Left lung (tissue), 4 donors: ENCODE measurements at regions not wholly inside any gene's neighbourhood (a gene's known extent, or its start where the extent isn't known, plus 50 kb on each side); places are given as distances from the start of the nearest gene placed in this dataset.

Source experiments
- ATAC-seq: fragments of 200-7000 bp; cut with Tn5 transposase; one replicate; pipeline ENCODE4 v1.9.1; 2020; ENCODE audit warnings: moderate library complexity
- DNase-seq, 4 donors: peaks; one replicate each; pipeline ENCODE4 v3.0.0-alpha.2; 2013 to 2020
- H3K27ac ChIP-seq, 2 donors: fragments of 200-600 bp; sonication (generic) in 1 of 2; one replicate each; pipeline versions ENCODE4 v1.5.0 to v1.8.0; 2020 to 2021
- H3K27me3 ChIP-seq, 2 donors: fragments of 200-600 bp; sonication (generic) in 1 of 2; one replicate each; pipeline versions ENCODE4 v1.5.0 to v1.8.0; 2020 to 2021
- H3K36me3 ChIP-seq, 2 donors: fragments of 200-600 bp; sonication (generic) in 1 of 2; one replicate each; pipeline versions ENCODE4 v1.5.0 to v1.8.0; 2020 to 2021
- H3K4me1 ChIP-seq, 2 donors: fragments of 200-600 bp; one replicate each; pipeline ENCODE4 v1.8.0; 2021
- H3K4me3 ChIP-seq, 2 donors: fragments of 200-600 bp; sonication (generic) in 1 of 2; one replicate each; pipeline versions ENCODE4 v1.5.0 to v1.8.0; 2020 to 2021; ENCODE audit warnings: mild to moderate bottlenecking in 1 of 2
- H3K9me3 ChIP-seq, 2 donors: fragments of 200-600 bp; sonication (generic) in 1 of 2; one replicate each; pipeline versions ENCODE4 v1.5.0 to v1.8.0; 2020 to 2021
- intact Hi-C, 2 donors: fragments of 100-400 bp; cut with DNase I; formaldehyde crosslinking; loops; one replicate each; pipeline versions ENCODE4 v1.11.2 to v1.14.2; 2022
- TF ChIP-seq, protein P1 (sequence below), 2 donors: fragments of 200-600 bp; sonication (generic) in 1 of 2; IDR thresholded peaks; one replicate each; pipeline versions ENCODE4 v1.5.0 to v1.8.0; 2021; ENCODE audit warnings: antibody characterized with exemption in 2 of 2
- donor health status: DM: no; HTN: yes; CAD: no.
- donor health status: DM: no; HTN: no; CAD: no.

DNA sequence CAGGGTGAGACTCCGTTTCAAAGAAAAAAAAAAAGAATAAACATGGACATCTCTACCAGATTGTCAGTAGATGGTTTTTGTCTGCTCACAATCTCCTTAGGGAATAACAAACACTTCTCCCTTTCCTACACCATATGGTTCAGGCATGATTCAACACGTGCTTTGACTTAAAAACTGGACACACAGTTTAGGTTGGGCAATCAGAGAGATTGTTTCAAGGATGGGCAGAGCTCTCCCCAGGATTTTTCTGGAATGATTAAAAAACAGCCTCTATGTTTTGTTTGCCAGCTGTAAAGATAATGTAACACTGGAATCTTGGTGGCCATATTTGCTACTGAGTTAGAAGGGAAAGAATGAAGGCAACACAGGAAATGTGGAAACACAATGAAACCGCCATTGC is 150.1 kb upstream of the TSC22D1 start:
- Histone ChIP-seq H3K27ac (no peak overlapping the region), H3K27me3 (no peaks in the 10 kb centered on the region), H3K36me3 (no peaks in the 10 kb centered on the region), H3K4me1 (no peaks in the 10 kb centered on the region), H3K4me3 (no peak overlapping the region), H3K9me3 (peaks cover 0 to 6% of the 10 kb centered on the region in 2 donors)
- DNase-seq, result no peak
- intact Hi-C loops, result no loop called here
- TF ChIP-seq, protein P1, sequence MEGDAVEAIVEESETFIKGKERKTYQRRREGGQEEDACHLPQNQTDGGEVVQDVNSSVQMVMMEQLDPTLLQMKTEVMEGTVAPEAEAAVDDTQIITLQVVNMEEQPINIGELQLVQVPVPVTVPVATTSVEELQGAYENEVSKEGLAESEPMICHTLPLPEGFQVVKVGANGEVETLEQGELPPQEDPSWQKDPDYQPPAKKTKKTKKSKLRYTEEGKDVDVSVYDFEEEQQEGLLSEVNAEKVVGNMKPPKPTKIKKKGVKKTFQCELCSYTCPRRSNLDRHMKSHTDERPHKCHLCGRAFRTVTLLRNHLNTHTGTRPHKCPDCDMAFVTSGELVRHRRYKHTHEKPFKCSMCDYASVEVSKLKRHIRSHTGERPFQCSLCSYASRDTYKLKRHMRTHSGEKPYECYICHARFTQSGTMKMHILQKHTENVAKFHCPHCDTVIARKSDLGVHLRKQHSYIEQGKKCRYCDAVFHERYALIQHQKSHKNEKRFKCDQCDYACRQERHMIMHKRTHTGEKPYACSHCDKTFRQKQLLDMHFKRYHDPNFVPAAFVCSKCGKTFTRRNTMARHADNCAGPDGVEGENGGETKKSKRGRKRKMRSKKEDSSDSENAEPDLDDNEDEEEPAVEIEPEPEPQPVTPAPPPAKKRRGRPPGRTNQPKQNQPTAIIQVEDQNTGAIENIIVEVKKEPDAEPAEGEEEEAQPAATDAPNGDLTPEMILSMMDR (IDR thresholded peaks at IDR 0.05), result no peak
- peak; percentile 22 for ATAC-seq

DNA sequence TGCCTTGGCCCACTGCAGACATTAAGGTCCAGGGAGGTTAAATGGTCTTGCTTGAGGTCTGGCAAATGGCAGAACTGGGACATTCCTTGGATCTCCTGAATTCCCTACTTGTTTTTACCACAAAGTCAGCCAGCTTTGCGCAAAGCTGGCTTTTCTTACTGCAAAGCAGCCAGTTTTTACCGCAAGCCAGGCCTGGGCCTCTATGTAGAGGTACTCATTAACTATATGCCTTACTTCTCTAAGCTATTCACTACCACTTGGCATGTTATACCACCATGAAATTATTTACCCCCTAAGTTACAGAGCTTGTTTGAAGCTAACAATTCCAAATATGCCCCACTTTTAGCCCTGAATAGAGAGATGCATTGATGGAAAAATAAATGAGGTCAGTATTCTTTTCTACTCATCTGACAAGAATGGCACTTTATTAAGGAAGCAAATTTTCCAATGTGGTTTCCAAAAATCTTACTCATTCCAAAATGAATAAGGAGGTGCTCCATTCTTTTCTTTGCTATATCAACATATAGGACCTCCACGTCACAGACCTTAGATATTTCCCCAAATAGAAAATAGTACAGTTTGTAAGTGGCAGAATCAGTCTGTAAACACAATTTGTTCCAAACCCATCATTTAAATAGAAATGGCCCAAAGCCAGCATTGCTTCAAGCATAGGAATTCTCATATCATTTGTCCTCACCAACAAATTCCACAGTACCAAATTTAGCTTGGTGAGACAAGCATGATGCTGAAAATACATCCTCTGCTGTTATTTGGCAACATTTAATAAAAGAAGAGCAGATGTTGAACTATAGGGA is 143.9 kb upstream of the TSC22D1 start:
- peak; percentile 17 for ATAC-seq
- H3K4me3 ChIP-seq, result no peak overlapping the region
- no peaks in the 10 kb centered on the region for H3K36me3 ChIP-seq
- DNase-seq, result no peak
- intact Hi-C loops, result no loop called here
- H3K27me3 ChIP-seq, result no peaks in the 10 kb centered on the region
- H3K9me3 ChIP-seq, result peaks cover 0 to 6% of the 10 kb centered on the region in 2 donors
- H3K4me1 ChIP-seq, result no peaks in the 10 kb centered on the region
- peak overlapping the region in 1 of 2 donors; percentile 21 for H3K27ac ChIP-seq
- TF ChIP-seq, protein P1 (IDR thresholded peaks at IDR 0.05), result no peak

DNA sequence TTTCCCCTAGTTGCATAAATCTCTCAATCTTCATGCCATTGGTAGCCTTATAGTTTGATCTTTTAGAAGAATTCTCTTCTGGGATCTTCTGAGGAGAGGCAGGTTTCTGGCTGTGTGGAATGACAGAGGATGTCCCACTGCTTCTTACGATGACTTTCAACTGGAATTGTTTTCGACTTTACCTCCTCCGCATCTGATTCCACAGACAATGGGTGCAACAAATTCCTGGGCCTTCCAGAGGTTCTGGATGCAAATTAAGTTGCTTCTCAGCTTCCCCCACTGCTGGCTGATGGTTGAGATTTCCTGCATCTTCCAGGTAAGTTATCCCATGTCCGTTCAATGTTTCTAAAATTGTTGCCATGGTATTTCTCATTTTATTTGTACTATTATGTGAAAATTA is 142.3 kb upstream of the TSC22D1 start:
- no peak overlapping the region for H3K4me3 ChIP-seq
- TF ChIP-seq, protein P1 (IDR thresholded peaks at IDR 0.05), result no peak
- no peaks in the 10 kb centered on the region for H3K27me3 ChIP-seq
- H3K36me3 ChIP-seq, result no peaks in the 10 kb centered on the region
- ATAC-seq (no peak), DNase-seq (no peak)
- peaks cover 0 to 5% of the 10 kb centered on the region in 2 donors for H3K4me1 ChIP-seq
- peaks cover 0 to 6% of the 10 kb centered on the region in 2 donors for H3K9me3 ChIP-seq
- no peak overlapping the region for H3K27ac ChIP-seq
- intact Hi-C loops, result no loop called here

DNA sequence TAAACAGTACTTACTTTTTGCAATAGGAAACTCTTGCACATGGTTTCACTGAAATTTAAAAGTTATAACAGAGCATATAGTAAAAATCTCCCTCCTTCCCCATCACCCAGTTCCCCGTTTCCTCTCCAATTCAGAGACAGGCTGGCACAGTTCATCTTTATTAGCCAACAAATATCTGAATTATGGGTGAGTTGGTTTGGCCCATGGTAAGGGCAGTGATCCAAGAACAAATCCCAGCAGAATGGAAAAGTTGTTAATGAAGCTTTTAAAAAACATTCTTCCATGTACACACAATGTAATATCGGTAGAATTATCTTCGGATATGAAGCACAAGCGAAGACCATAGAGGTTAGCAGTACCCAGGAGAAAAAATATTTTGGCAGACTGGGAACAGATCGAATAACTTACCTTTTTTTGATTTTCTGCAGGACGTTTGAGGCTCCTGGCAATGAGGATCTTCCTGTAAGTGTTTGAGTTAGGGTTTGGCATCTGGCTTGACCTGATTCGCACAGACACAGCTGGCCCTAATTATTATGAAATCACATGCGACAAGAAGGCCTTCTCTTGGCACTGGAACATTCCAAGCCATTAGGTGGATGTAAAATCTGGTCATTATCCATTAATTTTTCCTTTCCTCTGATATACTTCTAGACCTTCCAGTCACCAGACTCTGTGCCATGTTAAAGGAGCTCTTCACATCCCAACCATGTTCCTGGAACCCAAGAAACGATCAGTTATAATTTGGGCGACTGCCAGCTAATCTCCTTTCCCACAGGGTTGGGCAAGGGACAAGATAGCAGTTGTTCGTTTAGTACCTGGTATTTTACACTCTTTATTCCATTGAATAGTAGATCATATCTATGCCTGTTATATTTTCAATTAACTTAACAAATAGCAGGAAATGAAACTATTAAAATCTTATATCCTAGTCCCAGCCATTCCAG is 139.4 kb upstream of the TSC22D1 start:
- H3K27me3 ChIP-seq, result no peaks in the 10 kb centered on the region
- TF ChIP-seq, protein P1 (IDR thresholded peaks at IDR 0.05), result no peak
- ATAC-seq, result no peak
- peaks cover 0 to 5% of the 10 kb centered on the region in 2 donors for H3K4me1 ChIP-seq
- no peak overlapping the region for H3K4me3 ChIP-seq
- no peak for DNase-seq
- no peaks in the 10 kb centered on the region for H3K9me3 ChIP-seq
- intact Hi-C loops, result no loop called here
- H3K36me3 ChIP-seq, result no peaks in the 10 kb centered on the region
- peak overlapping the region in 1 of 2 donors; percentile 34 for H3K27ac ChIP-seq
